MM.1S (cell line): ENCODE measurements at regions not wholly inside any gene's neighbourhood (a gene's known extent, or its start where the extent isn't known, plus 50 kb on each side); places are given as distances from the start of the nearest gene placed in this dataset.
"Not testable (repeated sequence)": the region's sequence is repeated elsewhere in the genome, so short reads cannot be mapped to it uniquely, and the experiment has no call there.

ENCODE experiments used
- DNase-seq: peaks from one replicate; pipeline ENCODE4 v3.0.0-alpha.2; 2015
- H2AFZ ChIP-seq: fragments of 300-600 bp; sonication (generic); 2 replicates; pipeline ENCODE4 v1.6.0; 2016; ENCODE audit warnings: antibody characterized with exemption, low read length
- H3F3A ChIP-seq: fragments of 300-600 bp; sonication (generic); 2 replicates; pipeline ENCODE4 v1.6.1; 2016; ENCODE audit warnings: mild to moderate bottlenecking, antibody characterized with exemption, low read length, moderate library complexity, mixed read lengths; ENCODE audit not compliant: insufficient read depth
- H3K27ac ChIP-seq: fragments of 300-600 bp; sonication (generic); 2 replicates; pipeline ENCODE4 v1.5.1; 2016; ENCODE audit warnings: mild to moderate bottlenecking, low read length
- H3K27me3 ChIP-seq: fragments of 300-600 bp; sonication (generic); replicated peaks from 2 replicates; pipeline ENCODE4 v1.6.0; 2016; ENCODE audit warnings: low read length; ENCODE audit not compliant: insufficient read depth
- H3K36me3 ChIP-seq: fragments of 300-600 bp; sonication (generic); replicated peaks from 2 replicates; pipeline ENCODE4 v1.6.1; 2016; ENCODE audit warnings: mild to moderate bottlenecking, low read length, mixed read lengths; ENCODE audit not compliant: insufficient read depth
- H3K4me1 ChIP-seq: fragments of 300-600 bp; sonication (generic); 2 replicates; pipeline ENCODE4 v1.6.1; 2016; ENCODE audit warnings: low read length, mixed read lengths
- H3K4me2 ChIP-seq: fragments of 300-600 bp; sonication (generic); 2 replicates; pipeline ENCODE4 v1.6.0; 2016; ENCODE audit warnings: low read depth, low read length
- H3K4me3 ChIP-seq: fragments of 300-600 bp; sonication (generic); 2 replicates; pipeline ENCODE4 v1.5.1; 2016; ENCODE audit warnings: low read length, mixed read lengths
- H3K79me2 ChIP-seq: fragments of 300-600 bp; sonication (generic); 2 replicates; pipeline ENCODE4 v1.6.1; 2016; ENCODE audit warnings: mixed run types, low read length, mixed read lengths
- H3K9ac ChIP-seq: fragments of 300-600 bp; sonication (generic); 2 replicates; pipeline ENCODE4 v1.6.1; 2016; ENCODE audit warnings: low read length, mixed read lengths
- H3K9me2 ChIP-seq: fragments of 300-600 bp; sonication (generic); replicated peaks from 2 replicates; pipeline ENCODE4 v1.6.1; 2016; ENCODE audit warnings: mild to moderate bottlenecking, low read length, mixed read lengths; ENCODE audit not compliant: insufficient read depth
- H3K9me3 ChIP-seq: fragments of 300-600 bp; sonication (generic); replicated peaks from 2 replicates; pipeline ENCODE4 v1.6.1; 2016; ENCODE audit warnings: mild to moderate bottlenecking, low read length, mixed read lengths; ENCODE audit not compliant: insufficient read depth
- H4K20me1 ChIP-seq: fragments of 300-600 bp; sonication (generic); 2 replicates; pipeline ENCODE4 v1.6.1; 2016; ENCODE audit warnings: mild to moderate bottlenecking, low read length, moderate library complexity, mixed read lengths; ENCODE audit not compliant: insufficient read depth
- CTCF ChIP-seq: fragments of 300-600 bp; sonication (generic); IDR thresholded peaks from 2 replicates; pipeline ENCODE4 v1.5.1; 2016; ENCODE audit warnings: antibody characterized with exemption, low read length, mixed read lengths
- EZH2 ChIP-seq: fragments of 300-600 bp; sonication (generic); optimal IDR thresholded peaks from 2 replicates; pipeline ENCODE3; 2017; ENCODE audit warnings: low read depth, mild to moderate bottlenecking, antibody characterized with exemption, low read length, mixed read lengths
- EZH2phosphoT487 ChIP-seq: fragments of 300-600 bp; sonication (generic); IDR thresholded peaks from 2 replicates; pipeline ENCODE4 v1.6.1; 2018; ENCODE audit warnings: antibody characterized with exemption, low read length

- DNase-seq: no peak
- TF ChIP-seq EZH2phosphoT487 (no peak), EZH2 (no peak)
- no peak overlapping the region for H3K27ac ChIP-seq
- H3K4me3 ChIP-seq: no peak overlapping the region
- no peaks in the 10 kb centered on the region for H3K4me1 ChIP-seq
- no peaks in the 10 kb centered on the region for H3F3A ChIP-seq
- H3K9ac ChIP-seq: no peak overlapping the region
- H3K9me2 ChIP-seq: no peaks in the 10 kb centered on the region
- H3K36me3 ChIP-seq: no peaks in the 10 kb centered on the region
- no peaks in the 10 kb centered on the region for H3K79me2 ChIP-seq
- H3K4me2 ChIP-seq: no peak overlapping the region
- H3K9me3 ChIP-seq: no peaks in the 10 kb centered on the region
- H2AFZ ChIP-seq: no peak overlapping the region
- no peaks in the 10 kb centered on the region for H3K27me3 ChIP-seq
- no peaks in the 10 kb centered on the region for H4K20me1 ChIP-seq
Measured at GRCh38 chrX:65331371-65331770, 203.2 kb downstream of the LAS1L start.

- Histone ChIP-seq H3F3A (no peaks in the 10 kb centered on the region), H3K79me2 (no peaks in the 10 kb centered on the region), H3K36me3 (no peaks in the 10 kb centered on the region), H3K9me2 (no peaks in the 10 kb centered on the region), H4K20me1 (no peaks in the 10 kb centered on the region), H3K9ac (no peak overlapping the region), H3K9me3 (no peaks in the 10 kb centered on the region), H3K27ac (no peak overlapping the region), H3K4me1 (no peaks in the 10 kb centered on the region), H2AFZ (no peak overlapping the region), H3K27me3 (no peaks in the 10 kb centered on the region), H3K4me3 (no peak overlapping the region), H3K4me2 (no peak overlapping the region)
- TF ChIP-seq EZH2 (no peak), CTCF (no peak), EZH2phosphoT487 (no peak)
- peak; percentile 51 for DNase-seq
Measured at GRCh38 chrX:65300104-65300809, 234.3 kb downstream of the LAS1L start.

- H3K9ac ChIP-seq, H3F3A ChIP-seq, DNase-seq, H3K79me2 ChIP-seq, H3K27me3 ChIP-seq, H3K9me3 ChIP-seq, H3K4me3 ChIP-seq, H3K27ac ChIP-seq, H4K20me1 ChIP-seq, H3K9me2 ChIP-seq, H2AFZ ChIP-seq, H3K4me1 ChIP-seq, H3K36me3 ChIP-seq, H3K4me2 ChIP-seq: not testable (repeated sequence)
Measured at GRCh38 chrX:65282905-65283304, 251.7 kb downstream of the LAS1L start.

GRCh38 chrX:65273152-65273551 lies 261.4 kb downstream of the LAS1L start:
- Histone ChIP-seq H3K4me2 (no peak overlapping the region), H3K9me3 (no peaks in the 10 kb centered on the region), H3K27ac (no peak overlapping the region), H3K36me3 (no peaks in the 10 kb centered on the region), H3K27me3 (no peaks in the 10 kb centered on the region), H3K9ac (no peak overlapping the region), H3K9me2 (no peaks in the 10 kb centered on the region), H3K4me1 (no peaks in the 10 kb centered on the region), H3F3A (no peaks in the 10 kb centered on the region), H3K79me2 (no peaks in the 10 kb centered on the region), H2AFZ (no peak overlapping the region), H4K20me1 (no peaks in the 10 kb centered on the region), H3K4me3 (no peak overlapping the region)
- no peak for TF ChIP-seq EZH2phosphoT487
- TF ChIP-seq EZH2: no peak
- no peak for DNase-seq

GRCh38 chrX:65266482-65266881 lies 268.1 kb downstream of the LAS1L start:
- no peak overlapping the region for H3K9ac ChIP-seq
- H3K9me3 ChIP-seq: no peaks in the 10 kb centered on the region
- no peak overlapping the region for H3K27ac ChIP-seq
- H3K27me3 ChIP-seq: no peaks in the 10 kb centered on the region
- H3K4me2 ChIP-seq: no peak overlapping the region
- H3F3A ChIP-seq: no peaks in the 10 kb centered on the region
- no peak overlapping the region for H3K4me3 ChIP-seq
- H3K79me2 ChIP-seq: no peaks in the 10 kb centered on the region
- no peaks in the 10 kb centered on the region for H3K4me1 ChIP-seq
- DNase-seq: no peak
- H2AFZ ChIP-seq: no peak overlapping the region
- TF ChIP-seq EZH2phosphoT487: no peak
- TF ChIP-seq CTCF: no peak
- no peak for TF ChIP-seq EZH2
- H4K20me1 ChIP-seq: no peaks in the 10 kb centered on the region
- H3K36me3 ChIP-seq: no peaks in the 10 kb centered on the region
- no peaks in the 10 kb centered on the region for H3K9me2 ChIP-seq
